ENCODE measurements at regions not wholly inside any gene's neighbourhood (a gene's known extent, or its start where the extent isn't known, plus 50 kb on each side); places are given as distances from the start of the nearest gene placed in this dataset.

GRCh38 chr4:120348521-120348920 lies 281.9 kb upstream of the MAD2L1 start:
- no peak for TF ChIP-seq CTCF (optimal IDR thresholded peaks at IDR 0.05 in 1 of 3, IDR thresholded peaks at IDR 0.05 in 1 of 3, conservative IDR thresholded peaks at IDR 0.05 in 1 of 3; ENCODE audit: extremely low read depth in 1 of 3, insufficient read depth in 2 of 3, low read length in 3 of 3)
- no peak for TF ChIP-seq EZH2 (IDR thresholded peaks at IDR 0.05; ENCODE audit: low read length)
